IPS-20b (cell line): ENCODE measurements at regions not wholly inside any gene's neighbourhood (a gene's known extent, or its start where the extent isn't known, plus 50 kb on each side); places are given as distances from the start of the nearest gene placed in this dataset.

ENCODE experiments used
- H3K27ac ChIP-seq: one replicate; pipeline ENCODE4 v1.5.1; 2013; ENCODE audit warnings: low read length
- H3K27me3 ChIP-seq: 2 replicates; pipeline ENCODE4 v1.6.1; 2013; ENCODE audit warnings: mild to moderate bottlenecking, low read length, inconsistent platforms; ENCODE audit not compliant: insufficient read depth
- H3K36me3 ChIP-seq: 2 replicates; pipeline ENCODE4 v1.6.1; 2013; ENCODE audit warnings: low read depth, mild to moderate bottlenecking, inconsistent platforms, low read length, moderate library complexity; ENCODE audit not compliant: insufficient read depth
- H3K4me1 ChIP-seq: 2 replicates; pipeline ENCODE4 v1.6.1; 2013; ENCODE audit warnings: mild to moderate bottlenecking, control low read depth, inconsistent platforms, low read length, moderate library complexity; ENCODE audit not compliant: insufficient read depth
- H3K4me3 ChIP-seq: 2 replicates; pipeline ENCODE4 v1.5.1; 2013; ENCODE audit warnings: mild to moderate bottlenecking, low read length, inconsistent platforms
- H3K9ac ChIP-seq: 2 replicates; pipeline ENCODE4 v1.6.1; 2013; ENCODE audit warnings: low read depth, mild to moderate bottlenecking, inconsistent platforms, low read length, moderate library complexity
- H3K9me3 ChIP-seq: 2 replicates; pipeline ENCODE4 v1.6.1; 2013; ENCODE audit warnings: mild to moderate bottlenecking, low read depth, low read length, inconsistent platforms; ENCODE audit not compliant: insufficient read depth

DNA sequence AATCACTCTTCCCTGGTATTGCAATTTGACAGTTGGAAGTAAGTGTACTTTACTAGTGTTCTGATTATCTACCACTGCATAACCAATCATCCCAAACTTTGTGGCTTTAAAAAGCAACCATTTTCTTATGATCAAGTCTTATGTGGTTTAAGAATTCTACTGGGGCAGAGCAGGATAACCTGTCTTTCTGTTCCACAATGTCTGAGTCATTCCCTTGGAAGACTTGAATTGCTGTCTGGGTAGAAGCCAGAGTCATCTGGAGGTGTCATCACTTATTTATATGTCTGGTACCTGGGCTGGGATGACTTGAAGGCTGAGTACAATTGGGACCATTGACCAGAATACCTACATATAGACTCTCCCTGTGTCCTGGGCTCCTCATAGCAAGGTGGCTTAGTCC, 644.3 kb downstream of the HDGFL1 start:
- no peaks in the 10 kb centered on the region for H3K4me1 ChIP-seq
- H3K36me3 ChIP-seq, result no peaks in the 10 kb centered on the region
- H3K9me3 ChIP-seq, result 0 out of 2 replicates have a peak, but pooled peaks cover 5% of the 10 kb centered on the region
- no peaks in the 10 kb centered on the region for H3K27me3 ChIP-seq
- no peak overlapping the region for H3K27ac ChIP-seq
- H3K9ac ChIP-seq, result no peak overlapping the region
- H3K4me3 ChIP-seq, result no peak overlapping the region

DNA sequence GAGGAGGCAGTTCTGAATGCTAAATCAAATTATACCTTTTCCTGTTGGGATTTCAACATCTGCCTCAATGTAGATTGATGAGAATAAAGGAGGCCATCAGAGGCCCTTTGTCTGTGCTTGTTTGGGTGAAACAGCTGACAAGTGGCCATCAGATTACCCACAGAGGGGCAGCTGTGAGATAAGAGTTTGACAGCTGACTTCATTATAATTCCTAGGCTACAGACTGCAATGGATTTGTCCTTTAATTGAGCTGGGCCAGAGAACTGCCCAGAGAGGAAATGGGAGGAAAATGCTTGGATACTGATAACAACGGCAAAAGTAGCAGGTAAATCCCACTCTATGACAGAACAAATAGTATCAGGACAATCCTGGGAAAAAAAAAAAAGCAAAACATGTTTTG, 649.4 kb downstream of the HDGFL1 start:
- Histone ChIP-seq H3K9ac (no peak overlapping the region), H3K4me1 (no peaks in the 10 kb centered on the region), H3K4me3 (no peak overlapping the region), H3K27ac (no peak overlapping the region), H3K9me3 (no peaks in the 10 kb centered on the region; the same call in 1 of the 2 replicates), H3K36me3 (no peaks in the 10 kb centered on the region), H3K27me3 (no peaks in the 10 kb centered on the region)

DNA sequence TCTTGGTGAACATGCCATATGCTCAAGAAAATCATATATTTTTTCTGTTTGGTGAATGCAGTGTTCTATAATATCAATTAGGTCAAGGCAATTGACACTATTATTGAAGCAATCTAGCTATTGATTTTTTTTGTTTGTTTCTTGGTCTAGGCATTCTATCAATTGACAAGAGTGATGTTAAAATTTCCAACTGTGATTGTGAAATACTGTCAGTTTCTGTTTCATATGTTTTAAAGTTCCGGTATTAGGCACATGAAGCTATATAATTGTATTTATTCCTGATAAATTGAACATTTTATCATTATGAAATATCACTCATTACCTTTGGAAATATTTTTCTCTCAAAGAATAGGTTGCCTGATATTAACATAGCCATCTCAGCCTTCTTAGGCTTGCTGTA, 653.4 kb downstream of the HDGFL1 start:
- no peaks in the 10 kb centered on the region for H3K4me1 ChIP-seq
- H3K9ac ChIP-seq, result no peak overlapping the region
- H3K9me3 ChIP-seq, result no peaks in the 10 kb centered on the region; the same call in 1 of the 2 replicates
- no peaks in the 10 kb centered on the region for H3K36me3 ChIP-seq
- H3K27me3 ChIP-seq, result no peaks in the 10 kb centered on the region
- no peak overlapping the region for H3K27ac ChIP-seq
- no peak overlapping the region for H3K4me3 ChIP-seq

DNA sequence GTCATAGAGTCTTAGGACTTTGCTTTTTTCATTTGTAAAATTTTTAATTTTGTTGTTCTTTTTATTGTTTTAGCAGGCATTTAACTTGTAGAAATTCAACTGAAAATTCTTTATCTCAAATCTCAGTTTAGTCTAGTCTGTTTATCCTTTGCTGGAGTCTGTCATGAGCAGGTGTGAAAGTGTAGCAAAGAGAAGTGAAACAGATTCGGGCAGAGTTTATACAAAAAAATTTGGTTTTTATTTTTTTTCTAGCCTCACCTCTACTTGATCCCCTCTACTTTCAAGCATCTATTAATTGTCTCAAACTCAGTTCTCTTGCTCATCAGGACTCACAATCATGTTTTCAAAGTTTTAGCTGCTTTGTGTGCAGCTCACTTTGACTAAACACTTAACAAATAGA, 655.2 kb downstream of the HDGFL1 start:
- Histone ChIP-seq H3K4me3 (no peak overlapping the region), H3K4me1 (no peaks in the 10 kb centered on the region), H3K9me3 (no peaks in the 10 kb centered on the region; the same call in 1 of the 2 replicates), H3K27ac (no peak overlapping the region), H3K9ac (no peak overlapping the region), H3K36me3 (no peaks in the 10 kb centered on the region), H3K27me3 (no peaks in the 10 kb centered on the region)

DNA sequence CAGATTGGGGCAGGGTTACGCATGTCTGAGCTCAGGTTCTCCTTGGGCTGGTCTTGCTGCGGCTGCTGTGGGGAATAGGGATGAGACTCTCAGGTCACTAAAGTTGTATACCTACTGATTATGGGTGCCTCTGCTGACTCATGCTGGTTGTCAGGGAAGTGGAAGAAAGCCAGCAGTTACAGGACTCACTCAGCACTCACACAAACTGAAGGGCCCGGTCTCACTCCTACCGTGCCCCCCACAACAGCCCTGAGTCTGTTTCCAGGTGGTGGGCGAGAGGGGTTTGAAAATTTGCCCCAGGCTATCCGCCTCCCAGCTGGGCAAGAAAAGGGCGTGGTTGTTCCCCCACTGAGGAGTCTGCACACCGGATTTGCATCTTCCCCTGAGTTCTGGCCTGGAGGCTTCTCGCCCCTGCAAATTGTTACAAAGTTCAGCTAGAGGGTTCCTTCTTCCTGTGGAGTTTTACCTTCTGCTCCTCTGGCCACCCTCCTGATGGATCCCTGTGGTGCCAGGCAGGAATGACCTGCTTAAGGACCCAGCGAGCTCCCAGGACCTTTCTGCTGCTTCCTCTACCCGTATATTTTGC, 659.2 kb downstream of the HDGFL1 start:
- no peaks in the 10 kb centered on the region for H3K4me1 ChIP-seq
- H3K27me3 ChIP-seq, result no peaks in the 10 kb centered on the region
- no peak overlapping the region for H3K27ac ChIP-seq
- no peaks in the 10 kb centered on the region for H3K36me3 ChIP-seq
- no peak overlapping the region for H3K4me3 ChIP-seq
- H3K9ac ChIP-seq, result no peak overlapping the region
- no peaks in the 10 kb centered on the region; the same call in 1 of the 2 replicates for H3K9me3 ChIP-seq

DNA sequence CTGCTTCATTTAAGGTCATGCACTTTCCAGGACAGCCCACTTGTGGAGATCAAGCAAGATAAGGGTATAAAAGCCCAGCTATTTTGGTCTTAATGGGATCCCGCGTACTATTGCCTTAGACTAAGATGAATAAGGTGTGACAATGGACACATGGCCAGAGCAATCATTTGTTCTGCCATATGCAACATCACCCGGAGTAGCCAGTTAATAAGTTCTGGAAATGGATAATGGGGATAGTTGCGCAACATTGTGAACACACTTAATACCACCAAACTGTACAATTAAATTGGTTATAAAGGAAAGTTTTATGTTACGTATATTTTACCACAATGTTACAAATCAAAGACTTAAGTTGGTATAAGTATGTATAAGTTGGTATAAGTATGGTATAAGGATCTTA, 674.5 kb downstream of the HDGFL1 start:
- Histone ChIP-seq H3K27me3 (no peaks in the 10 kb centered on the region), H3K9me3 (no peaks in the 10 kb centered on the region), H3K4me3 (no peak overlapping the region)

DNA sequence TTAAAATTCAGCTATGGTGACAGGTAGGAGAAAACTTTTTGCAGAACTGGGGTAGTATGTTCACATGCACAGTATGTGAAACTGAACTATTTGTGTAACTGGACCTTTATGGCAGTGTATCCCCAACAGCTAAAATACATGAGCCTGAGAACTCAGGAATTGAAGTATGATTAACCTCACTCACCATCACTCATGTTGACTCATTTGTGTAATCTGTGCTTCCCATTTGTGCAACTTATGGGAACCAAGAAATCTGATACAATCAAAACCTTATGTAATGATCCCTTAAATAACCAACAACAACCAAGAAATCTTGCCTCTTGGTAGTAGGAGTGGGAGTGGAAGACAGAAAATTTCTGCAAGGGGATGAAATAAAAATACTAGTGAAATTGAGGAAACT, 674.9 kb downstream of the HDGFL1 start:
- no peaks in the 10 kb centered on the region for H3K9me3 ChIP-seq
- no peaks in the 10 kb centered on the region for H3K36me3 ChIP-seq
- H3K4me3 ChIP-seq, result no peak overlapping the region
- no peak overlapping the region for H3K9ac ChIP-seq
- H3K27ac ChIP-seq, result no peak overlapping the region
- H3K4me1 ChIP-seq, result no peaks in the 10 kb centered on the region
- H3K27me3 ChIP-seq, result no peaks in the 10 kb centered on the region

More for the DNA sequence above, 674.5 kb downstream of the HDGFL1 start:
- H3K27ac ChIP-seq, result no peak overlapping the region
- H3K4me1 ChIP-seq, result no peaks in the 10 kb centered on the region
- no peak overlapping the region for H3K9ac ChIP-seq
- H3K36me3 ChIP-seq, result no peaks in the 10 kb centered on the region

DNA sequence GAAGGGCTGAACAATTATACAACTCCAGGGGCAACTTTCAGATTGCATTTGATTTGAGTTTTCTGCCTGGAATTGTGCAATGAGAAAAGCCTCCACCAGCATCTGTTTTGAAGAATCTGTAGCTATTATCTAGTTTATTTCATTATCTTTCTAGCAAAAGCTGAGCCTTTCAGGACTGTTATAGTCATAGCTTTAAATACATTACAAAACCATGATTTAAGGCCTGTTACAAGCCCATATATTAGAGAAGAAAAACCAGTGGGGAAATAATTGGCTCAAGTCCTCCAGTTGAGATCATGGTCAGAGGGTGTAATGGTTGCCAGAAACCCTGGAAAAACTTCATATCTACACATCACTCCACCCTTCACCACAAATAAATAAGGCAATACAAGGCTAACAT, 676.2 kb downstream of the HDGFL1 start:
- no peaks in the 10 kb centered on the region for H3K27me3 ChIP-seq
- no peak overlapping the region for H3K27ac ChIP-seq
- H3K36me3 ChIP-seq, result no peaks in the 10 kb centered on the region
- no peaks in the 10 kb centered on the region for H3K4me1 ChIP-seq
- H3K4me3 ChIP-seq, result no peak overlapping the region
- no peaks in the 10 kb centered on the region for H3K9me3 ChIP-seq
- H3K9ac ChIP-seq, result no peak overlapping the region

DNA sequence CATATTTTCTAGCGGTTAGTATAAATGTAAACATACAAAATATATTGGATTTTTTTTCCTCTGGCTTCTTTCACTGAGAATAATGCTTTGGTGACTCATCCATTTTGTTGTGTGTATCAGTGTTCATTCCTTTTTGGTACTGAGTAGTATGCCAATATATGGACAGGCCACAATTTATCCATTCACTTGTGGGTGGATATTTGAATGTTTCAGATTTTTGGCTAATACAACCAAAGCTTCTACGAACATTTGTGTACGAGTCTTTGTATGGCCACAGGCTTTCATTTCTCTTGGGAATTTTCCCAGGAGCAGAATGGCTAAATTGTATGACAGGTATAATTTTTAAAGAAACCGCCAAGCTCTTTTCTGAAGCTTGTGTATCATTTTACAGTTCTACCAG, 677.5 kb downstream of the HDGFL1 start:
- no peak overlapping the region for H3K4me3 ChIP-seq
- no peak overlapping the region for H3K9ac ChIP-seq
- no peak overlapping the region for H3K27ac ChIP-seq
- H3K9me3 ChIP-seq, result no peaks in the 10 kb centered on the region
- no peaks in the 10 kb centered on the region for H3K4me1 ChIP-seq
- no peaks in the 10 kb centered on the region for H3K36me3 ChIP-seq
- H3K27me3 ChIP-seq, result no peaks in the 10 kb centered on the region

DNA sequence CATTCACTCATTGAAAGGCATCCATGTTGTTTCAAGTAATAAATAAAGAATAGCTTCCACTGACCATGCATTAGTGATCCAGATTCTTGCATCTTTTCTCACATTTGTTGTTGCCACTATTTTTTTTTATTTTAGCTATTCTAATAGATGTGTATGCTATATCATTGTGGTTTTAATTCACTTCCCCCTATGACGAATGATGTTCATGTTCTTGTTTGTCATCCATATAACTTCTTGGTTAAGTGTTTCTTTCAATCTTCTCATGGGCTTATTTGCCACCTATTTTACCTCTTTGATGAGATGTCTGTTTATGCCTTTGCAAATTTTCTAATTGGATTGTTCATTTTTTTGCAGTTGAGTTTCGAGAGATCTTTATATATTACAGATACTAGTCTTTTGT, 681.2 kb downstream of the HDGFL1 start:
- H3K27me3 ChIP-seq, result no peaks in the 10 kb centered on the region
- no peaks in the 10 kb centered on the region for H3K9me3 ChIP-seq
- no peaks in the 10 kb centered on the region for H3K36me3 ChIP-seq
- H3K9ac ChIP-seq, result no peak overlapping the region
- H3K27ac ChIP-seq, result no peak overlapping the region
- H3K4me3 ChIP-seq, result no peak overlapping the region
- H3K4me1 ChIP-seq, result no peaks in the 10 kb centered on the region

DNA sequence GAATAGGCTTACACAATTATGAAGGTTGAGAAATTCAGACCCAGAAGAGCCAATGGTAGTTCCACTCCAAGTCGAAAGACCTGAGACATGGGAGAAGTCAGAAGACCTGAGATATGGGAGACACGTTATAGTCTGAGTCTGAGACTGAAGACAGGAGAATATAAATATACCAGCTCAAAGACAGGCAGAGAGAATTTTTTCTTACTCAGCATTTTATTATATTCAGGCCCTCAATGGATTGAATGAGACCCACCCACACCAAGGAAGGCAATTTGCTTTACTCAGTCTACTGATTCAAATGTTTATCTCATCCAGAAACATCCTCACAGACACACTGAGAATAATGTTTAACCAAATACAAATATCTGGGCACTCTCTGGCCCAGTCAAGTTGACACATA, 693.5 kb downstream of the HDGFL1 start:
- H3K36me3 ChIP-seq, result no peaks in the 10 kb centered on the region
- no peak overlapping the region for H3K9ac ChIP-seq
- no peak overlapping the region for H3K27ac ChIP-seq
- H3K4me3 ChIP-seq, result no peak overlapping the region
- H3K9me3 ChIP-seq, result peaks cover 18% of the 10 kb centered on the region
- H3K27me3 ChIP-seq, result no peaks in the 10 kb centered on the region
- H3K4me1 ChIP-seq, result no peaks in the 10 kb centered on the region

DNA sequence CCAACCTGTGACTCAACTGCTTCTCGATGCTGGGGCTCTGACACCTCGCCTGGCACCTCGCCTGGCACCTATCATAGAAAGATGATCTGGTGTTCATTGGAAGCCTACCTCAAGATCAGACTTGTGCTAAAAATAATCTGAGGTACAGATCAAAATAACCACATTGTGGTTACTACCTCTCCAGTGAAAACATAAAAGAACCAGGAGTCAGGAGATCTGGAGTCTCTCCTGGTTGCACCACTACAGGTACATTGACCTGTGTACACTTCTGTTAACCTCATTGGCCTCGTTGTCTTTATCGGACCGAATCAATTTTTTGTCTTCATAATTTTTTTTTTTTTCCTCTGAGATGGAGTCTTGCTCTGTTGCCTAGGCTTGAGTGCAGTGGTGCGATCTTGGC, 695.9 kb downstream of the HDGFL1 start:
- H3K4me3 ChIP-seq, result no peak overlapping the region
- no peaks in the 10 kb centered on the region for H3K4me1 ChIP-seq
- peaks cover 13% of the 10 kb centered on the region for H3K9me3 ChIP-seq
- no peak overlapping the region for H3K27ac ChIP-seq
- H3K9ac ChIP-seq, result no peak overlapping the region
- no peaks in the 10 kb centered on the region for H3K36me3 ChIP-seq
- no peaks in the 10 kb centered on the region for H3K27me3 ChIP-seq
